ENCODE measurements at regions not wholly inside any gene's neighbourhood (a gene's known extent, or its start where the extent isn't known, plus 50 kb on each side); places are given as distances from the start of the nearest gene placed in this dataset.

- Mint-ChIP-seq H3K36me3 (ENCODE audit: low read depth) (peaks cover 4% of the 10 kb centered on the region; the same call in 1 of the 2 replicates), H3K27me3 (ENCODE audit: insufficient read depth) (no peaks in the 10 kb centered on the region), H3K4me3 (no peak overlapping the region), H3K9me3 (peaks cover 20% of the 10 kb centered on the region), H3K27ac (no peak overlapping the region), H3K4me1 (ENCODE audit: low read depth) (no peaks in the 10 kb centered on the region)
- no peak for TF ChIP-seq CTCF (IDR thresholded peaks at IDR 0.05)
- DNase-seq: no peak
These were observed 1542.6 kb upstream of the CDH8 start for GRCh38 chr16:63578791-63579190.

GRCh38 chr16:63577891-63578290 is 1541.7 kb upstream of the CDH8 start:
- Mint-ChIP-seq H3K9me3 (peaks cover 14% of the 10 kb centered on the region; the same call in 1 of the 2 replicates), H3K36me3 (ENCODE audit: low read depth) (no peaks in the 10 kb centered on the region), H3K4me1 (ENCODE audit: low read depth) (no peaks in the 10 kb centered on the region), H3K27ac (no peak overlapping the region), H3K4me3 (no peak overlapping the region), H3K27me3 (ENCODE audit: insufficient read depth) (no peaks in the 10 kb centered on the region)
- TF ChIP-seq CTCF (IDR thresholded peaks at IDR 0.05): no peak
- no peak for DNase-seq

GRCh38 chr16:63575041-63575440 is 1538.8 kb upstream of the CDH8 start:
- peaks cover 4% of the 10 kb centered on the region for H3K9me3 Mint-ChIP-seq

GRCh38 chr16:63568164-63568563 is 1531.9 kb upstream of the CDH8 start:
- no peak for TF ChIP-seq CTCF (IDR thresholded peaks at IDR 0.05)
- Mint-ChIP-seq H3K36me3 (ENCODE audit: low read depth) (no peaks in the 10 kb centered on the region), H3K4me3 (no peak overlapping the region), H3K27ac (no peak overlapping the region), H3K9me3 (peaks cover 4% of the 10 kb centered on the region), H3K27me3 (ENCODE audit: insufficient read depth) (no peaks in the 10 kb centered on the region), H3K4me1 (ENCODE audit: low read depth) (no peaks in the 10 kb centered on the region)
- DNase-seq: no peak

More at GRCh38 chr16:63575041-63575440, 1538.8 kb upstream of the CDH8 start:
- TF ChIP-seq CTCF (IDR thresholded peaks at IDR 0.05): no peak
- Mint-ChIP-seq H3K36me3 (ENCODE audit: low read depth) (no peaks in the 10 kb centered on the region), H3K27ac (no peak overlapping the region), H3K27me3 (ENCODE audit: insufficient read depth) (no peaks in the 10 kb centered on the region), H3K4me1 (ENCODE audit: low read depth) (no peaks in the 10 kb centered on the region), H3K4me3 (no peak overlapping the region)
- no peak for DNase-seq

GRCh38 chr16:63563819-63564505 is 1527.7 kb upstream of the CDH8 start:
- Mint-ChIP-seq H3K27ac (no peak overlapping the region), H3K36me3 (ENCODE audit: low read depth) (no peaks in the 10 kb centered on the region), H3K4me3 (no peak overlapping the region), H3K4me1 (ENCODE audit: low read depth) (no peaks in the 10 kb centered on the region), H3K27me3 (ENCODE audit: insufficient read depth) (no peaks in the 10 kb centered on the region), H3K9me3 (peaks cover 31% of the 10 kb centered on the region)
- no peak for DNase-seq
- TF ChIP-seq CTCF (IDR thresholded peaks at IDR 0.05): no peak

Data from HFFc6 (cell line).